Keratinocyte (primary cell): ENCODE measurements at regions not wholly inside any gene's neighbourhood (a gene's known extent, or its start where the extent isn't known, plus 50 kb on each side); places are given as distances from the start of the nearest gene placed in this dataset.

ENCODE experiments used
- DNase-seq: peaks from one replicate; pipeline ENCODE4 v3.0.0-alpha.2; 2011; ENCODE audit warnings: low read depth, missing footprints, low spot score
- FAIRE-seq: peaks from 2 replicates; lab custom pipeline; 2011; peaks lifted over from hg19 to GRCh38; lab: Jason Lieb, UNC
- H2AFZ ChIP-seq: 2 replicates; pipeline ENCODE4 v1.6.0; 2012; ENCODE audit warnings: low read length, control low read depth, inconsistent platforms; ENCODE audit not compliant: control insufficient read depth
- H3K27ac ChIP-seq: 2 replicates; pipeline ENCODE4 v1.5.1; 2011; ENCODE audit warnings: low read length; ENCODE audit not compliant: control insufficient read depth, insufficient read depth
- H3K27me3 ChIP-seq: 3 replicates; pipeline ENCODE4 v1.6.0; 2011; ENCODE audit warnings: low read length; ENCODE audit not compliant: control insufficient read depth, insufficient read depth; ENCODE audit errors: extremely low read depth
- H3K36me3 ChIP-seq, 2 experiments: 2 replicates in 1 of 2; 3 replicates in 1 of 2; pipeline ENCODE4 v1.5.1; 2011; ENCODE audit warnings: low read length in 2 of 2, mild to moderate bottlenecking in 1 of 2; ENCODE audit not compliant: control insufficient read depth in 2 of 2, insufficient read depth in 2 of 2; ENCODE audit errors: extremely low read depth in 1 of 2
- H3K4me1 ChIP-seq: 3 replicates; pipeline ENCODE4 v1.5.1; 2011; ENCODE audit warnings: low read length; ENCODE audit not compliant: control insufficient read depth, insufficient read depth; ENCODE audit errors: extremely low read depth
- H3K4me2 ChIP-seq: 3 replicates; pipeline ENCODE4 v1.6.0; 2011; ENCODE audit warnings: low read depth, low read length; ENCODE audit not compliant: control insufficient read depth, insufficient read depth; ENCODE audit errors: extremely low read depth
- H3K4me3 ChIP-seq, 3 experiments: fragments of 200-600 bp in 1 of 3; sonication (generic) in 1 of 3; 2 replicates in 2 of 3; 3 replicates in 1 of 3; pipeline ENCODE4 v1.5.1; 2011 to 2016; ENCODE audit warnings: low read length in 3 of 3, mild to moderate bottlenecking in 3 of 3, control low read depth in 2 of 3, inconsistent platforms in 1 of 3, low read depth in 1 of 3, mixed read lengths in 1 of 3, mixed run types in 1 of 3, moderate library complexity in 1 of 3; ENCODE audit not compliant: control insufficient read depth in 2 of 3, insufficient read depth in 2 of 3; ENCODE audit errors: extremely low read depth in 1 of 3
- H3K79me2 ChIP-seq: 2 replicates; pipeline ENCODE4 v1.6.0; 2012; ENCODE audit warnings: low read length; ENCODE audit not compliant: control insufficient read depth, insufficient read depth
- H3K9ac ChIP-seq: 3 replicates; pipeline ENCODE4 v1.6.0; 2011; ENCODE audit warnings: low read length; ENCODE audit not compliant: control insufficient read depth, insufficient read depth; ENCODE audit errors: extremely low read depth
- H3K9me1 ChIP-seq: 3 replicates; pipeline ENCODE4 v1.6.0; 2011; ENCODE audit warnings: low read length; ENCODE audit not compliant: control insufficient read depth, insufficient read depth; ENCODE audit errors: extremely low read depth
- H3K9me3 ChIP-seq: 2 replicates; pipeline ENCODE4 v1.5.1; 2012; ENCODE audit warnings: low read depth, low read length; ENCODE audit not compliant: control insufficient read depth
- H4K20me1 ChIP-seq: 3 replicates; pipeline ENCODE4 v1.6.0; 2011; ENCODE audit warnings: low read length; ENCODE audit not compliant: control insufficient read depth, insufficient read depth; ENCODE audit errors: extremely low read depth
- EZH2 ChIP-seq: IDR thresholded peaks from one replicate; pipeline ENCODE4 v1.6.1; 2012; ENCODE audit warnings: inconsistent platforms, mild to moderate bottlenecking, low read length, moderate library complexity
- dilution Hi-C: fragments of 300-500 bp; cut with MboI; formaldehyde crosslinking; loops from one replicate; pipeline ENCODE4 v1.7.0; 2020; ENCODE audit warnings: low sequenced_read_pairs; ENCODE audit not compliant: extremely low pct_ligation_motif_present
- TF ChIP-seq, protein P1 (sequence below), 3 experiments: IDR thresholded peaks in 1 of 3; conservative IDR thresholded peaks in 1 of 3; optimal IDR thresholded peaks in 1 of 3; 2 replicates in 2 of 3; 3 replicates in 1 of 3; pipeline versions ENCODE3 to v1.5.1; 2011; ENCODE audit warnings: low read length in 3 of 3, mild to moderate bottlenecking in 3 of 3, moderate library complexity in 2 of 3, control low read depth in 1 of 3, inconsistent platforms in 1 of 3; ENCODE audit not compliant: insufficient read depth in 2 of 3; ENCODE audit errors: extremely low read depth in 1 of 3

DNA sequence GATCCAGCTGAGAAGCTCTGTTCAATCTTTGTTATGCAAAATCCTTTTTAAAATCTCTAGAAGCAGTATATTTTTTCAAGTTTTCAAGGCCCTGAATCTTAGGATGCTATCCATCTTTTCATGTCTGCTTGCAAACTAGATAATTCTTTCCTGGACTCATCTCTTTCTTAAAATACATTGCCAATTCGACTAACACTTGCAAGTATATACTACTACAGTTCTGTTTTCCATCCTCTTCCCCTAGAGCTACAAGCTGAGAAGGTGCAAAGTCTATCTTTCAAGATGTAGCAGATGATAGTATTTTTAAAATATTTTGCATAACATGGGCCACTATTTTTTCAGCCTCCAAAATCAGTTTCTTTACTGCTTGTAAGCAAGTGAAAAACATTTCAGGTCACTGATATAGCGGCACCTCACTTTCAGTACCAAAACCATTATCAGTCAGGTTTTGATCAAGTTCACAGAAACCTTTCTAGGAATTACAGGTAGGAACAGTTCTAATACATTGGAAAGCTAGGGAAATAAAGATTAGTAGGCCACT is 196.4 kb upstream of the CDH20 start:
- no peak overlapping the region for H3K4me2 ChIP-seq
- dilution Hi-C loops = no loop called here
- no peak for FAIRE-seq

DNA sequence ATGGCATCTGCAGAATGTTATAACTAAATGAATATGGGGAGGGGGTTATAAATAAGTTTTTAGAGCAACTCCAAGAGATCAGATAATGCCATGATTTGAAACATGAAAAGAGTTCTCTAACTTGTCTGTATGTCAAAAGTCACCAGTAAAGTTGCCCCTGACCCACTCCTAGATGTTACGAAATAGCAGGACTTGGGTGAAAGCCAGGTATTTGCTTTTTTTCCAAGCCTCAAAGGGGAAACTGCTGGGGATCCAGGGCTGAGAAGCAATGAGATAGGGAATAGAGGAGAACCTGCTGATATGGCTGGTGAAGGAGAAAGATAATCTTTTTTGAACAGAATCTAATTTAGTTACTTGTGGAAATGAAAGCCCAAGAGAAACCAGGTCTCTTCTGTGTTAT is 191.5 kb upstream of the CDH20 start:
- no peak overlapping the region for H2AFZ ChIP-seq
- no peak overlapping the region for H3K27ac ChIP-seq
- no peak overlapping the region for H3K9ac ChIP-seq
- H3K4me3 ChIP-seq = no peak overlapping the region
- H3K27me3 ChIP-seq = no peaks in the 10 kb centered on the region
- H3K9me3 ChIP-seq = no peaks in the 10 kb centered on the region
- H3K36me3 ChIP-seq = no peaks in the 10 kb centered on the region
- H4K20me1 ChIP-seq = no peaks in the 10 kb centered on the region
- no peaks in the 10 kb centered on the region for H3K4me1 ChIP-seq
- FAIRE-seq (no peak), DNase-seq (no peak)
- TF ChIP-seq, protein P1, sequence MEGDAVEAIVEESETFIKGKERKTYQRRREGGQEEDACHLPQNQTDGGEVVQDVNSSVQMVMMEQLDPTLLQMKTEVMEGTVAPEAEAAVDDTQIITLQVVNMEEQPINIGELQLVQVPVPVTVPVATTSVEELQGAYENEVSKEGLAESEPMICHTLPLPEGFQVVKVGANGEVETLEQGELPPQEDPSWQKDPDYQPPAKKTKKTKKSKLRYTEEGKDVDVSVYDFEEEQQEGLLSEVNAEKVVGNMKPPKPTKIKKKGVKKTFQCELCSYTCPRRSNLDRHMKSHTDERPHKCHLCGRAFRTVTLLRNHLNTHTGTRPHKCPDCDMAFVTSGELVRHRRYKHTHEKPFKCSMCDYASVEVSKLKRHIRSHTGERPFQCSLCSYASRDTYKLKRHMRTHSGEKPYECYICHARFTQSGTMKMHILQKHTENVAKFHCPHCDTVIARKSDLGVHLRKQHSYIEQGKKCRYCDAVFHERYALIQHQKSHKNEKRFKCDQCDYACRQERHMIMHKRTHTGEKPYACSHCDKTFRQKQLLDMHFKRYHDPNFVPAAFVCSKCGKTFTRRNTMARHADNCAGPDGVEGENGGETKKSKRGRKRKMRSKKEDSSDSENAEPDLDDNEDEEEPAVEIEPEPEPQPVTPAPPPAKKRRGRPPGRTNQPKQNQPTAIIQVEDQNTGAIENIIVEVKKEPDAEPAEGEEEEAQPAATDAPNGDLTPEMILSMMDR (optimal IDR thresholded peaks at IDR 0.05 in 1 of 3, IDR thresholded peaks at IDR 0.05 in 1 of 3, conservative IDR thresholded peaks at IDR 0.05 in 1 of 3; ENCODE audit: extremely low read depth in 1 of 3, insufficient read depth in 2 of 3, low read length in 3 of 3) = no peak
- TF ChIP-seq EZH2 = no peak
- dilution Hi-C loops = no loop called here
- no peaks in the 10 kb centered on the region for H3K9me1 ChIP-seq
- H3K4me2 ChIP-seq = no peak overlapping the region
- no peaks in the 10 kb centered on the region for H3K79me2 ChIP-seq

More for the DNA sequence above, 196.4 kb upstream of the CDH20 start:
- H3K9me1 ChIP-seq = no peaks in the 10 kb centered on the region
- H3K4me1 ChIP-seq = no peaks in the 10 kb centered on the region
- no peak for TF ChIP-seq EZH2
- TF ChIP-seq, protein P1 (optimal IDR thresholded peaks at IDR 0.05 in 1 of 3, IDR thresholded peaks at IDR 0.05 in 1 of 3, conservative IDR thresholded peaks at IDR 0.05 in 1 of 3; ENCODE audit: extremely low read depth in 1 of 3, insufficient read depth in 2 of 3, low read length in 3 of 3) = no peak
- no peaks in the 10 kb centered on the region for H4K20me1 ChIP-seq
- H2AFZ ChIP-seq = no peak overlapping the region
- no peak overlapping the region for H3K9ac ChIP-seq
- H3K9me3 ChIP-seq = no peaks in the 10 kb centered on the region
- H3K79me2 ChIP-seq = no peaks in the 10 kb centered on the region
- no peaks in the 10 kb centered on the region for H3K36me3 ChIP-seq
- no peaks in the 10 kb centered on the region for H3K27me3 ChIP-seq
- no peak overlapping the region for H3K27ac ChIP-seq
- H3K4me3 ChIP-seq = no peak overlapping the region
- no peak for DNase-seq
